GM12878 (cell line): ENCODE measurements at regions not wholly inside any gene's neighbourhood (a gene's known extent, or its start where the extent isn't known, plus 50 kb on each side); places are given as distances from the start of the nearest gene placed in this dataset.

ENCODE experiments used
- ATAC-seq: fragments of 200-7000 bp; cut with Tn5 transposase; 3 replicates; pipeline ENCODE4 v1.9.1; 2020; ENCODE audit warnings: mild to moderate bottlenecking, moderate library complexity
- BruUV-seq: library from RNA; stranded (reverse); fragments of 400-500 nt; replicated peaks from 2 replicates; lab custom pipeline; 2021; lab: Mats Ljungman, UMichigan
- CTCF ChIA-PET: fragments of 300-600 bp; sonication (Branson Sonifier 250); formaldehyde crosslinking; extraction: SDS; loops from one replicate; lab custom pipeline; 2021; ENCODE audit warnings: inconsistent platforms; lab: Yijun Ruan, JAX
- POLR2A ChIA-PET: fragments of 350-600 bp; formaldehyde crosslinking; extraction: SDS; loops from one replicate; lab custom pipeline; 2021; ENCODE audit warnings: inconsistent platforms; lab: Charles Lee
- RAD21 ChIA-PET: fragments of 300-600 bp; sonication (Branson Sonifier 250); formaldehyde crosslinking; loops from one replicate; lab custom pipeline; 2023; ENCODE audit warnings: antibody characterized with exemption; ENCODE audit not compliant: unreplicated experiment; lab: Charles Lee
- SMC1A ChIA-PET: fragments of 300-600 bp; sonication (Branson Sonifier 250); formaldehyde crosslinking; loops from one replicate; lab custom pipeline; 2023; ENCODE audit not compliant: unreplicated experiment, uncharacterized antibody; lab: Charles Lee
- DNase-seq: peaks from one replicate; pipeline ENCODE4 v3.0.0-alpha.2; 2011; ENCODE audit warnings: low read depth, low spot score
- FAIRE-seq: peaks from 3 replicates; lab custom pipeline; 2011; peaks lifted over from hg19 to GRCh38; lab: Jason Lieb, UNC
- H2AFZ ChIP-seq: 2 replicates; pipeline ENCODE4 v1.6.0; 2011; ENCODE audit warnings: low read depth, low read length, control low read depth; ENCODE audit not compliant: control insufficient read depth
- H3K27ac ChIP-seq: 2 replicates; pipeline ENCODE4 v1.5.1; 2011; ENCODE audit warnings: control low read depth; ENCODE audit not compliant: control insufficient read depth, insufficient read depth
- H3K27me3 ChIP-seq, 2 experiments: replicated peaks in 1 of 2; 2 replicates each; pipeline versions ENCODE4 v1.6.0 to v1.6.1; 2011; ENCODE audit warnings: low read length in 1 of 2; ENCODE audit not compliant: control insufficient read depth in 2 of 2, insufficient read depth in 2 of 2
- H3K36me3 ChIP-seq, 2 experiments: 2 replicates each; pipeline ENCODE4 v1.5.1; 2011; ENCODE audit warnings: low read length in 1 of 2; ENCODE audit not compliant: control insufficient read depth in 2 of 2, insufficient read depth in 2 of 2
- H3K4me1 ChIP-seq: 2 replicates; pipeline ENCODE4 v1.6.1; 2011; ENCODE audit warnings: mild to moderate bottlenecking, low read length, moderate library complexity, mixed read lengths; ENCODE audit not compliant: control insufficient read depth, insufficient read depth
- H3K4me2 ChIP-seq: 2 replicates; pipeline ENCODE4 v1.6.0; 2011; ENCODE audit warnings: control low read depth; ENCODE audit not compliant: control insufficient read depth, insufficient read depth
- H3K4me3 ChIP-seq: fragments of 200-600 bp; sonication (generic); 2 replicates; pipeline ENCODE4 v1.5.1; 2016
- H3K79me2 ChIP-seq: 2 replicates; pipeline ENCODE4 v1.6.0; 2011; ENCODE audit warnings: low read length; ENCODE audit not compliant: control insufficient read depth, insufficient read depth
- H3K9ac ChIP-seq: 2 replicates; pipeline ENCODE4 v1.8.0; 2011; ENCODE audit warnings: low read length, control low read depth, mixed read lengths; ENCODE audit not compliant: control insufficient read depth, insufficient read depth
- H3K9me3 ChIP-seq: replicated peaks from 3 replicates; pipeline ENCODE4 v1.5.1; 2011; ENCODE audit warnings: mild to moderate bottlenecking, low read length; ENCODE audit not compliant: control insufficient read depth, insufficient read depth
- H4K20me1 ChIP-seq: 2 replicates; pipeline ENCODE4 v1.6.0; 2011; ENCODE audit not compliant: control insufficient read depth, insufficient read depth
- ASH2L ChIP-seq: fragments of 300-600, 200-600 bp; sonication (generic); IDR thresholded peaks from 2 replicates; pipeline ENCODE4 v1.6.1; 2017; ENCODE audit warnings: low read depth, mild to moderate bottlenecking, borderline replicate concordance
- BCL3 ChIP-seq: IDR thresholded peaks from 2 replicates; pipeline ENCODE4 v1.6.1; 2011; ENCODE audit warnings: borderline replicate concordance, low read depth, mild to moderate bottlenecking, moderate library complexity, low read length; ENCODE audit not compliant: insufficient read depth, poor library complexity, severe bottlenecking
- CREM ChIP-seq: IDR thresholded peaks from 2 replicates; pipeline ENCODE4 v1.6.1; 2014; ENCODE audit warnings: antibody characterized with exemption, low read depth
- E4F1 ChIP-seq: fragments of 450-650 bp; IDR thresholded peaks from 2 replicates; pipeline ENCODE4 v1.6.1; 2018; ENCODE audit warnings: borderline replicate concordance, mild to moderate bottlenecking; ENCODE audit not compliant: partially characterized antibody
- FOXM1 ChIP-seq: IDR thresholded peaks from 2 replicates; pipeline ENCODE4 v1.6.1; 2012; ENCODE audit warnings: low read depth, mild to moderate bottlenecking, inconsistent platforms, low read length, moderate library complexity
- MXI1 ChIP-seq: fragments of 150-350 bp; IDR thresholded peaks from 2 replicates; pipeline ENCODE4 v1.6.1; 2011; ENCODE audit warnings: low read depth, mild to moderate bottlenecking, inconsistent platforms, low read length, improper control_type of control experiment
- NFIC ChIP-seq: IDR thresholded peaks from 2 replicates; pipeline ENCODE4 v1.6.1; 2012; ENCODE audit warnings: low read depth, mild to moderate bottlenecking, inconsistent platforms, low read length, moderate library complexity
- NR2F1 ChIP-seq: fragments of 450-650 bp; conservative IDR thresholded peaks from 2 replicates; pipeline ENCODE4 v1.6.1; 2017; ENCODE audit warnings: mild to moderate bottlenecking
- PRDM15 ChIP-seq: fragments of 450-650 bp; formaldehyde crosslinking; IDR thresholded peaks from 2 replicates; pipeline ENCODE4 v1.4.0; 2020; ENCODE audit warnings: mild to moderate bottlenecking, moderate library complexity
- ZNF24 ChIP-seq: fragments of 450-650 bp; IDR thresholded peaks from 2 replicates; pipeline ENCODE4 v1.6.1; 2017; ENCODE audit warnings: antibody characterized with exemption, mild to moderate bottlenecking
- WGBS: methylation state at CpG from one replicate; pipeline ENCODE4 v1.1.6; 2016; ENCODE audit warnings: low lambda C conversion rate; ENCODE audit not compliant: insufficient replicate concordance, insufficient coverage; ENCODE audit errors: missing lambda C conversion rate; 5-methylcytosine and 5-hydroxymethylcytosine counted together
- in situ Hi-C: fragments of 300-500 bp; cut with MboI; formaldehyde crosslinking; loops from 9 replicates; pipeline ENCODE4 v1.14.3; 2018; ENCODE audit warnings: mixed read lengths
- intact Hi-C: fragments of 100-400 bp; cut with micrococcal nuclease; formaldehyde crosslinking; loops from one replicate; pipeline ENCODE4 v1.14.2; 2022; ENCODE audit not compliant: unreplicated experiment
- TF ChIP-seq, protein P1 (sequence below): fragments of 450-650 bp; IDR thresholded peaks from 2 replicates; pipeline ENCODE4 v1.6.1; 2017; ENCODE audit warnings: mild to moderate bottlenecking, low read depth, inconsistent platforms; ENCODE audit not compliant: poor library complexity, severe bottlenecking
- TF ChIP-seq, protein P2 (sequence below): IDR thresholded peaks from 2 replicates; pipeline ENCODE4 v1.6.1; 2011; ENCODE audit warnings: borderline replicate concordance, low read depth, mild to moderate bottlenecking, moderate library complexity, mixed read lengths, low read length; ENCODE audit not compliant: insufficient read depth; ENCODE audit errors: extremely low read length

DNA sequence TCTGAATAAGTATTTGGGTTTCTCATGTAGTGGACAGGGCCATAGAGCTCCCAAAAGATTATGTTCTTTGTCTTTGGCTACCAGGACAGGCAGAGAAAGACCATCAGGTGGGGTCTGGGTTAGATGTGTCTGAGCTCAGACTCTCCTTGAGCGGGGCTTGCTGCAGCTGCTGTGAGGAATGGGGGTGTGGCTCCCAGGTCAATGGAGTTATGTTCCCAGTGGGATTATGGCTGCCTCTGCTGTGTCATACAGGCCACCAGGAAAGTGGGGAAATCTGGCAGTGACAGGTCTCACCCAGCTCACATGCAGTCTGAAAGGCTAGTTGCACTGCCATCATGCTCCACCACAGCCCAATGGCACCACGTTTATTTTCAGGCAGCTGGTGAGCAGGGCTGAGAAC, 97.0 kb upstream of the FERD3L start:
- H3K4me1 ChIP-seq: no peaks in the 10 kb centered on the region
- no peak overlapping the region for H3K27ac ChIP-seq
- intact Hi-C loops: no loop called here
- POLR2A ChIA-PET: no interaction called here
- H3K9me3 ChIP-seq: no peaks in the 10 kb centered on the region
- H3K36me3 ChIP-seq: no peaks in the 10 kb centered on the region
- DNase-seq (no peak), FAIRE-seq (no peak), ATAC-seq (no peak)
- TF ChIP-seq E4F1: no peak
- TF ChIP-seq FOXM1: no peak
- no peak for TF ChIP-seq NFIC
- no peak for TF ChIP-seq ASH2L
- TF ChIP-seq PRDM15 (CRISPR knock-in tag): no peak
- TF ChIP-seq ZNF24: no peak
- no peak for TF ChIP-seq BCL3
- TF ChIP-seq MXI1: no peak
- TF ChIP-seq NR2F1: no peak
- TF ChIP-seq, protein P1, sequence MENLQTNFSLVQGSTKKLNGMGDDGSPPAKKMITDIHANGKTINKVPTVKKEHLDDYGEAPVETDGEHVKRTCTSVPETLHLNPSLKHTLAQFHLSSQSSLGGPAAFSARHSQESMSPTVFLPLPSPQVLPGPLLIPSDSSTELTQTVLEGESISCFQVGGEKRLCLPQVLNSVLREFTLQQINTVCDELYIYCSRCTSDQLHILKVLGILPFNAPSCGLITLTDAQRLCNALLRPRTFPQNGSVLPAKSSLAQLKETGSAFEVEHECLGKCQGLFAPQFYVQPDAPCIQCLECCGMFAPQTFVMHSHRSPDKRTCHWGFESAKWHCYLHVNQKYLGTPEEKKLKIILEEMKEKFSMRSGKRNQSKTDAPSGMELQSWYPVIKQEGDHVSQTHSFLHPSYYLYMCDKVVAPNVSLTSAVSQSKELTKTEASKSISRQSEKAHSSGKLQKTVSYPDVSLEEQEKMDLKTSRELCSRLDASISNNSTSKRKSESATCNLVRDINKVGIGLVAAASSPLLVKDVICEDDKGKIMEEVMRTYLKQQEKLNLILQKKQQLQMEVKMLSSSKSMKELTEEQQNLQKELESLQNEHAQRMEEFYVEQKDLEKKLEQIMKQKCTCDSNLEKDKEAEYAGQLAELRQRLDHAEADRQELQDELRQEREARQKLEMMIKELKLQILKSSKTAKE: no peak
- no peak for TF ChIP-seq CREM
- TF ChIP-seq, protein P2, sequence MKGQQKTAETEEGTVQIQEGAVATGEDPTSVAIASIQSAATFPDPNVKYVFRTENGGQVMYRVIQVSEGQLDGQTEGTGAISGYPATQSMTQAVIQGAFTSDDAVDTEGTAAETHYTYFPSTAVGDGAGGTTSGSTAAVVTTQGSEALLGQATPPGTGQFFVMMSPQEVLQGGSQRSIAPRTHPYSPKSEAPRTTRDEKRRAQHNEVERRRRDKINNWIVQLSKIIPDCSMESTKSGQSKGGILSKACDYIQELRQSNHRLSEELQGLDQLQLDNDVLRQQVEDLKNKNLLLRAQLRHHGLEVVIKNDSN: no peak
- CTCF ChIA-PET: no interaction called here
- SMC1A ChIA-PET: interaction anchor here (1.2 kb wide), 1 partner anchor 216 kb away, joined by 3 read pairs; no protein-coding TSS in a partner anchor
- no peak overlapping the region for H3K4me3 ChIP-seq
- RAD21 ChIA-PET: no interaction called here
- no peaks in the 10 kb centered on the region for H4K20me1 ChIP-seq
- no peaks in the 10 kb centered on the region for H3K27me3 ChIP-seq
- no peaks in the 10 kb centered on the region for H3K79me2 ChIP-seq
- no TSS peak for BruUV-seq
- in situ Hi-C loops: no loop called here
- no peak overlapping the region for H3K9ac ChIP-seq
- no peak overlapping the region for H2AFZ ChIP-seq
- H3K4me2 ChIP-seq: no peak overlapping the region
- WGBS: 4% methylated on average over 2 of the region's 2 CpGs
